Hematopoietic multipotent progenitor cell treated with erythropoietin and hydrocortisone succinate and interleukin-3 and kit ligand, for 6 days (in vitro differentiated cells): ENCODE measurements at regions not wholly inside any gene's neighbourhood (a gene's known extent, or its start where the extent isn't known, plus 50 kb on each side); places are given as distances from the start of the nearest gene placed in this dataset.

Experiments
- DNase-seq: peaks from one replicate; pipeline ENCODE4 v3.0.0-alpha.2; 2015

DNA sequence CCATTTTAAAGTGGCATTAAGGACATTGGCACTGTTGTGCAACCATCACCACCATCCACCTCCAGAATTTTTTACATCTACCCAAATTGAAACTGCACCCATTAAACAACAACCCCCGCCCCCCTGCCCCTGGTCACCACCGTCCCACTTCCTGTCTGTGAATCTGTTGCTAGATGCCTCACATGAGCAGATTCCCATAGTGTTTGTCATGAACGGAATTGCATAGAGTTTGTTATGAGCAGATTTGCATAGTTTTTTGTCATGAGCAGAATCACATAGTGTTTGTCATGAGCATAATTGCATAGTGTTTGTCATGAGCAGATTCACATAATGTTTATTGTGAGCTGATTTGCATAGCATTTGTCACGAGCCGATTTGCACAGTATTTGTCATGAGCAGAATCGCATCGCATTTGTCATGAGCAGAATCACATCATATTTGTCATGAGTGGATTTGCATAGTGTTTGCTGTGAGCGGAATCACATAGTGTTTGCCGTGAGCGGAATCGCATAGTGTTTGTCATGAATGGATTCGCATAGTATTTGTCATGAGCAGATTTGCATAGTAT lies 54.0 kb upstream of the GTF3A start:
- no peak for DNase-seq

DNA sequence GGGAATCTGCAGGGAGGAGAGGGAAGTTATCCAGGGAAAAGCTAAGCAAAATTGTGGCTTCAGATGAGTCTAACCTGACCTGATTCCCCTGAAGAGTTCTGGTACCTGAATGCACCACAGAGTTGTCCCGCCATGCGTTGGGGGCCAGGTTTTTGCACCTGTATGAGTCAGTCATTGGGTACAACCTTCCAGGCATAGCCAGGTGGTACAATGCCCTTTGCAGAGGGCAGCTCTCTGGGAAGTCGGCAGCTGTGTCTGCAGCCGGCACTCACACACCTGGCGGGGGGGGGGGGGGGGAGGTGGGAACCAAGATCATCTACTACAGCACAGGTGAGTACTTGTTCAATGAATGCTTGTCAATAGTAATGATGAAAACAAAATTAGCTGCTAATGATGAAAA lies 52.5 kb upstream of the GTF3A start:
- no peak for DNase-seq

DNA sequence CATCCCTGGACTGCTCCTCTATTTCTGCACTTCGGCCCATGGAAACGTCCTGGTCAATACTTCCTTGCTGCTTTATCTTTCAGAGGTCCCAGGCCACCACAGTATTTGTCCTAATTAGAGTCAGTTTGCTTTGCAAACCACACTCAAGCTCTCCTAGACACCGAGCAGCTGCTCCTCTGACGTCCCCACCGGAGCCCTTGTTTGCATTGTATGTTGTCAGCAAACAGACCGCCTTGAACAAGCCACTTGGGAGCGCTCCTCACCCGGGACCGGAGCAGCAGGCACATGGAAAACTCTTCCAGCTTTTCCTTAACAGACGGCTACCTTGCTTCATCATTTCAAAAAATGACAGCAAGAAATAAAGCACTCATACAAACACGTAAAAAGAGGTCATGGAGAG lies 51.5 kb upstream of the GTF3A start:
- DNase-seq, result no peak

GRCh38 chr13:27374126-27374613 lies 50.2 kb upstream of the GTF3A start:
- no peak for DNase-seq
